Muscle layer of colon (tissue), 2 donors: ENCODE measurements at regions not wholly inside any gene's neighbourhood (a gene's known extent, or its start where the extent isn't known, plus 50 kb on each side); places are given as distances from the start of the nearest gene placed in this dataset.

Experiments used
- H3K27ac ChIP-seq: one replicate; pipeline ENCODE4 v1.7.0; 2013; ENCODE audit warnings: low read depth, mild to moderate bottlenecking, low read length, moderate library complexity
- H3K27me3 ChIP-seq, 2 donors: one replicate each; pipeline ENCODE4 v1.7.0; 2013; ENCODE audit warnings: low read length in 2 of 2, mild to moderate bottlenecking in 2 of 2; ENCODE audit not compliant: insufficient read depth in 2 of 2, control insufficient read depth in 1 of 2
- H3K36me3 ChIP-seq: one replicate; pipeline ENCODE4 v1.7.0; 2013; ENCODE audit warnings: mild to moderate bottlenecking, low read length; ENCODE audit not compliant: insufficient read depth
- H3K4me1 ChIP-seq: one replicate; pipeline ENCODE4 v1.7.0; 2013; ENCODE audit warnings: mild to moderate bottlenecking, low read length; ENCODE audit not compliant: insufficient read depth
- H3K4me3 ChIP-seq, 2 donors: one replicate each; pipeline ENCODE4 v1.7.0; 2013; ENCODE audit warnings: low read length in 2 of 2, low read depth in 1 of 2, mild to moderate bottlenecking in 1 of 2, moderate library complexity in 1 of 2
- H3K9ac ChIP-seq: one replicate; pipeline ENCODE4 v1.7.0; 2013; ENCODE audit warnings: low read length
- H3K9me3 ChIP-seq: one replicate; pipeline ENCODE4 v1.7.0; 2013; ENCODE audit warnings: mild to moderate bottlenecking, low read length
- donor health status: abdominal sarcoma.
- donor health status: Adenocarcinoma of cecum.

DNA sequence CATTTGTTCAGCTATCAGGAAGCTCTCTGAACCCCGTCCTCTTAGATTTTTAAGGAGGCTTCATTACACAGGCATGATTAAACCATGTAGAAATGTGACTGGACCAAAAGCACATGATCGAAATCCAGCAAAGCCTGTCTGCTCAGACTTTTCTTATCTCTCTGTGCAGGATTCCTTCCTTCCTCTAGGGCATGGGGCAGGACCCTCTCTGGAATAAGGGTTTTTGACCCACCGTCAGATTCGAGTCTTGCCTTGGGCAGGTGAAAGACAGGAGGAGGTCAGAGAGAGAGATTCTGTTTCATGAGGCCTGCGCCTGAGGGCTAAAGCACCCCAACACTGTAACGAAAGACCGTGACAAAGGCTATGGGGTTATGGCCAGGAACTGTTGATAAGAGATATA is 136.8 kb downstream of the RHOU start:
- Histone ChIP-seq H3K4me1 (peaks cover 11% of the 10 kb centered on the region), H3K4me3 (no peak overlapping the region), H3K36me3 (no peaks in the 10 kb centered on the region), H3K9me3 (no peaks in the 10 kb centered on the region), H3K9ac (no peak overlapping the region), H3K27ac (peak overlapping the region; percentile 62), H3K27me3 (no peaks in the 10 kb centered on the region)

DNA sequence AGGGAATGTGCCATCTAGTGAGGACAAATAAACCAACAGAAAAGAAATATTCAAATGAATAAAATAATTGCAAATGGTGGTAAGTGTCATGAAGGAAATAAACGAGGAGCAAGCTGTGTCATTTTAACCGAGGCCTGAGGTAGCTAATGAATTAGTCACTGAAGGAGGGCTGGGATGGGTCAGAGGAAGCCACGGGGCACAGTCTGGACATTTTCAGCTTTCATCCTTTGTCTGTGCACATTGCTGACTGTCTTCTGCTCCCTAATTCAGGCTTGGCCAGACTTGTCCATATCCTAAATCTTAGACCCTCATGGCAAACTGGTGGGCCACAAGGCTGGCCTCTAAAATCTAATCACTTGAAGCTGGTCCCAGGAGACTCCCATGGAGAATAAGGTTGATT is 138.4 kb downstream of the RHOU start:
- Histone ChIP-seq H3K27ac (no peak overlapping the region), H3K4me1 (peaks cover 11% of the 10 kb centered on the region)

DNA sequence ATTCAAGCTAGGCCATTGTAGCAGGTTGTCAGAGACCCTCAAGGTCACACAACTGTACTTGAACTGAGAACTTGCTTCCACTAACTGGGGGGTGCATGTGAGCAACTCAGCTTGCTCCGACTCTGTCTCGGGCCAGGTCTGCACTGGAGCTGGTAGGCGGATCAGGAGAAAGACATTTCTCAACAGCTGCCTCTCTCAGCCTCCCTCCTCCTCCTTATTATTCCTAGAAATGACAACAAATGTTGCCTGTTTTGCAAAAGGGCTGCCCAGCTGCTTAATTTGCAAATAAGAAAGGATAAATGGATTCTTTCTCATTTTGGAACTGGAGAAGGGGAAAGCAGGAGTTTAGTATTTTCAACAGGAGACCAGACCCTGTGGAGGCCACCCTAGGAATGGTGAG is 140.5 kb downstream of the RHOU start:
- Histone ChIP-seq H3K9ac (no peak overlapping the region), H3K4me3 (no peak overlapping the region), H3K27me3 (no peaks in the 10 kb centered on the region), H3K27ac (peak overlapping the region; percentile 24), H3K36me3 (no peaks in the 10 kb centered on the region), H3K9me3 (no peaks in the 10 kb centered on the region), H3K4me1 (peaks cover 11% of the 10 kb centered on the region)

More for the DNA sequence above, 138.4 kb downstream of the RHOU start:
- H3K9ac ChIP-seq, result no peak overlapping the region
- H3K36me3 ChIP-seq, result no peaks in the 10 kb centered on the region
- H3K4me3 ChIP-seq, result no peak overlapping the region
- no peaks in the 10 kb centered on the region for H3K27me3 ChIP-seq
- no peaks in the 10 kb centered on the region for H3K9me3 ChIP-seq

DNA sequence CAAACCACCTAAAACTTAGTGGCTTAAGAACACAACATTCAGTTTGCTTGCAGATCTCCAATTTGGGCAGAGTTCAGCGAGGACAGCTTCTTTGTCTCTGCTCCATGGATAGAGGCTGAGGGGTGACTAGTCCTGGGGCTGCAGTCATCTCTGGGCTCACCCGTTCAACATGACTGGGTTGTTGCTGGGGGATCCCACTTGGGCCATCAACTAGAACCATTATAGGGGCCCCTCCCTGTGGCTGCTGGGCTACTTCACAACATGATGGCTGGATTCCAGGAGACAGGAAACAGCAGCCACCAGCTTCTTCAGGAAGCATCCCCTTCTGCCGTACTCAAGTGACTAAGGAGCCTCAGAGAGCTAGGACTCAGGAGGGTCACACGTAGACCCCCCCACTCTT is 140.9 kb downstream of the RHOU start:
- H3K36me3 ChIP-seq, result no peaks in the 10 kb centered on the region
- H3K27ac ChIP-seq, result peak overlapping the region; percentile 24
- H3K4me3 ChIP-seq, result no peak overlapping the region
- H3K27me3 ChIP-seq, result no peaks in the 10 kb centered on the region
- H3K4me1 ChIP-seq, result peaks cover 7% of the 10 kb centered on the region
- H3K9me3 ChIP-seq, result no peaks in the 10 kb centered on the region
- no peak overlapping the region for H3K9ac ChIP-seq

DNA sequence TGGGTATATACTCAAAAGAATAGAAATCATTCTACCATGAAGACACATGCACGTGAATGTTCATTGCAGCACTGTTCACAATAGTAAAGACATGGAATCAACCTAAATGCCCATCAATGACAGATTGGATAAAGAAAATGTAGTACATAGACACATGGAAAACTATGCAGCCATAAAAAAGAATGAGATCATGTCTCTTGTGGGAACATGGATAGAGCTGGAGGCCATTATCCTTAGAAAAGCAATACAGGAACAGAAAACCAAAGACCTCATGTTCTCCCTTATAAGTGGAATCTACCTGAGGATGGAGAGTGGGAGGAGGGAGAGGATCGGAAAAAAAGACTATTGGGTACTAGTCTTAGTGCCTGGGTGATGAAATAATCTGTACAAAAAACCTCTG is 143.9 kb downstream of the RHOU start:
- H3K9me3 ChIP-seq, result no peaks in the 10 kb centered on the region
- no peaks in the 10 kb centered on the region for H3K36me3 ChIP-seq
- no peak overlapping the region for H3K4me3 ChIP-seq

DNA sequence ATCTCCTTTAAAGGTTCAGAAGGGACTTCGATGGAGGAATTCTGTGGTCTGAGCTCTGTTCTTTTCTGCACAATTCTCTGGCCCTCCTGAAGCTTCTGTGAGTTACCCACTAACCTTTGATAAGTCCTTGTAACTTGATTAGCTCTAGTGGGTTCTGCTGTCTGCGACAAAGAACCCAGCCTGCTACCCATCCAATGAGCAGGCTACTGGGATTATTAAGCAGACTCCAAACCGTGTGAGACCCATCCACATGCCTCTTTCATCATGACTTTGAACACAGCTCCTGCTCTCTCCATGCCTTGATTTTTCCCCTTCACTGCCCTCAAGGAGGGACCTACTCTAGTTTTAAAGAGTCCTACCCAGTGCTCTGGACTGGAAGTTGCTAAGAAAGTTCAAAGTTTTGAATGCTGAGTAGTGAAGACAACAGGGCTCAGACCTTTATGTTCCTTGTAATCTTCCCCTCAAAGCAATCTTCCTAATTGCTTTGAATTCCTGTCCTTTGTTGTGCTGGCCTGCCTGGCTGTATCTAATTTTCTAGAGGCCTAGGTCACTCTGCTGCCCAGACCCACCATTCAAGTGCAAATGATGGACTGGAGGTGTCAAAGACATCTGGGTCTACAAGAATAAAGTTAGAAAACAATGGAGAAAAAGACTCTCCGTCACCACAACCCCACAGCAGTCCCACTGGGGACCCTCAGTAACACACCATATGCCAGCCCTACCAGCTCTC is 146.9 kb downstream of the RHOU start:
- H3K4me3 ChIP-seq, result no peak overlapping the region
- H3K36me3 ChIP-seq, result no peaks in the 10 kb centered on the region
- no peak overlapping the region for H3K27ac ChIP-seq
- H3K27me3 ChIP-seq, result no peaks in the 10 kb centered on the region
- H3K4me1 ChIP-seq, result no peaks in the 10 kb centered on the region
- no peak overlapping the region for H3K9ac ChIP-seq
- no peaks in the 10 kb centered on the region for H3K9me3 ChIP-seq

More for the DNA sequence above, 143.9 kb downstream of the RHOU start:
- Histone ChIP-seq H3K27me3 (no peaks in the 10 kb centered on the region), H3K9ac (no peak overlapping the region), H3K4me1 (no peaks in the 10 kb centered on the region), H3K27ac (no peak overlapping the region)

DNA sequence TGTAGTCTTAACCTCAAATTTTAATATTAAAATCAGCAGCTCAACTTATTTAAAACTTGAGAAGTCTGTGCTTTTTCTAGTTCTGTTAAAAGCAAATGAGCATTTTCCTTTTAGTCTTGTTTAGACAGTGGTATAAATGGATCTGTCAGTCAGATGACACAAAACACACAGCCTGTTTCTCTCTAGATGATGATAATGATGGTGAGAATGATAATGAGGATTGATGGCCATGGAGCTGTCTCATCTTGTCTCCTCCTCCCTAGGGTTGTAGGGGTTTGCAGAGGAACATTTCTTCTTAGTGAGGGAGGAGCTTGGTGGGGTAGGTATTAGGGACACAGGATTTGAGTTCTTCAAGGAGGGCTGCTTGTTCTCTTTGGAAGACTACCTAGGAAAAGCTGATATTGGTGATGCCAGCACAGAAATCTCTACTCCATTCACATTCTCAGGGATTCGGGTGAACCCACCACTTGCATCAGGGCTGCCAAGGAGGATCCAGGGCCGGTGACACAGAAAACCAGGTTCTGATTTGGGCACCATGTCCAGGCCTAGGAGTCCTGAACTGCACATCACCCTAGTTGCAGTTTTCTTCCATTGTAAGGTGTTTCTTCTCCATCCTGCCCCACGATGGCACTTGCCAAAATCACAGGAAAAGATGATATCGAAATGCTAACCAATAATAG is 147.6 kb downstream of the RHOU start:
- no peaks in the 10 kb centered on the region for H3K27me3 ChIP-seq
- H3K9me3 ChIP-seq, result no peaks in the 10 kb centered on the region
- H3K4me3 ChIP-seq, result no peak overlapping the region
- no peak overlapping the region for H3K9ac ChIP-seq
- H3K27ac ChIP-seq, result no peak overlapping the region
- no peaks in the 10 kb centered on the region for H3K4me1 ChIP-seq
- H3K36me3 ChIP-seq, result no peaks in the 10 kb centered on the region

DNA sequence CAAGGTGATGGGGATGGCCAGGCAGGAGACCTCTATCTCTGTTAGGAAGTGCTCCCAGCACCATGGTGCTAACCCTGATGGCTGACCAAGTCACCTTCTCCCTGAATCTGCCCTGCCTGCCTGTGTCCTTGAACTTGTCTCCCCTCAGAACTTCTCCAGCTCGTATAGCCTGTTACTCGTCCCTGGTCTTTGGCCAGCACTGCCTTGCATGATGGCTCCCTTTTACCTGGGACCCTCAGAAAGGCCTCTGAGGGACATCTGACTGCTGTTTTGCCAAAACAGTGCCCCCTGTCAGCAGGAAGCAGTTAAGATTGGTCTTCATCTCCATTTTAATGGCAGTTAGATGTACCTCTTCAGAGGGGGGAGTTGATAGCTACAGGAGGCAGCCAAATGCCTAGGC is 148.3 kb downstream of the RHOU start:
- no peaks in the 10 kb centered on the region for H3K4me1 ChIP-seq
- H3K9ac ChIP-seq, result no peak overlapping the region
- H3K27me3 ChIP-seq, result no peaks in the 10 kb centered on the region
- H3K27ac ChIP-seq, result no peak overlapping the region
- H3K36me3 ChIP-seq, result no peaks in the 10 kb centered on the region
- no peaks in the 10 kb centered on the region for H3K9me3 ChIP-seq
- no peak overlapping the region for H3K4me3 ChIP-seq

DNA sequence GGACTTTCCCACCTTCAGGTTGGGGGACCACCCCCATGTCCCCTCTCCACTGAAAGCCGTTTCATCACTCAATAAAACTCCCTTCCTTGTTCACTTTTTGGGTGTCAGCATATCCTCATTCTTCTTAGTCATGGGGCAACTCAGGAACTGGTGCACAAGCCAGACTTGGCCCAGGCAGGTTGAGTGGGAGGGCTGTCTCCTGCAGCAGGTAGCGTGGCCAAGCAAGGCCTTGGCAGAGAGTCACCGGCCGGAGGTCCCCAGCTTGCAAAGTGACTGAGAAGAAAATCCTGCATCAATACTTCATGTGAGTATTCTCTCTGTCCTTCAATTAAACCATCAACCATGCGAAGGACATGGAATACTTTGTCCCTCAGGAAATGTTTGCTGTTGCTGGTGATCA is 148.9 kb downstream of the RHOU start:
- no peaks in the 10 kb centered on the region for H3K36me3 ChIP-seq
- H3K4me1 ChIP-seq, result no peaks in the 10 kb centered on the region
- no peaks in the 10 kb centered on the region for H3K27me3 ChIP-seq
- H3K27ac ChIP-seq, result no peak overlapping the region
- no peak overlapping the region for H3K4me3 ChIP-seq
- no peak overlapping the region for H3K9ac ChIP-seq
- H3K9me3 ChIP-seq, result no peaks in the 10 kb centered on the region

DNA sequence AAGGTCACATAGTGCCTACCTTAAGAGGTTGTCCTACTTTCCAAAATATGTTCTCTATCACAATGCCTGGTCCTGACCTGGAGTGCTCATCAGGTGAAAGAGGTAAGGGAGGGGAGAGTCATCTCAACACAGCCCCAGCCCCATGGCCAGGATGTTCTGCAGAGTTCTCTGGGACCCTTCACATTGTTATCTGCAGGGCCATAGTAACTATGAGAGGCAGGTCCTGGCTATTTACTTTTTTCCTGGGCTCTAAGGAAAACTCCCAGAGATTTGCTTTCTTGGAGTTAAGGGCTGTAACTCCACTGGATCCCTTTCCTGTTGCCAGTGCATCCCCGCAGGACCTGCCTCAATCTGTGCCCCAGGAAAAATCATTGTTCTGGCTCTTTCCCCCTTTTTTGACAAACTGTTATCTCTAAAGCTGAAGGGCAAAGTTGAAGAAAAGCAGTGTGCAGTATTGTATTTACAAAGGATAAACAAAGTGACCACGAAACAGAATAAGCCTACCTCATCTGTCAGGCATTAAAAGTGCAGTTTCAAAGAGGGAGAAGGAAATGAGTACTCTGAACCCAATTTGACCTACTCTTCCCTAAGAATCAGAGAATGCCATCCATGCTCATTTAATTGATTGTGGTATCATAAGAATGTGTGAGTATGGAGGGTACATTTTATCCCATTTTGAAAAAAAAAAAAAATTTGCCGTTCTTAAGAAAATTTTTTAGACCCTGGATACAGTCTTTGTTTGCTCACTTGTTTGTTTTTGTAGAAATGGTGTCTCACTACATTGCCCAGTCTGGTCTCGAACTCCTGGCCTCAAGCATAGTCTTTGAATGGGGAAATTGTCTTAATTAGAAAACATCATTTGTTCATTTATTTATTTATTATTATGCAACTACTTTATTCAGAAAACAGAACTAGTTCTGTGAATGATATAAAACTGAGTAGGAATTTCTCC is 149.6 kb downstream of the RHOU start:
- no peaks in the 10 kb centered on the region for H3K4me1 ChIP-seq
- H3K27ac ChIP-seq, result no peak overlapping the region
- no peaks in the 10 kb centered on the region for H3K9me3 ChIP-seq
- H3K27me3 ChIP-seq, result no peaks in the 10 kb centered on the region
- no peak overlapping the region for H3K9ac ChIP-seq
- no peaks in the 10 kb centered on the region for H3K36me3 ChIP-seq
- H3K4me3 ChIP-seq, result no peak overlapping the region

DNA sequence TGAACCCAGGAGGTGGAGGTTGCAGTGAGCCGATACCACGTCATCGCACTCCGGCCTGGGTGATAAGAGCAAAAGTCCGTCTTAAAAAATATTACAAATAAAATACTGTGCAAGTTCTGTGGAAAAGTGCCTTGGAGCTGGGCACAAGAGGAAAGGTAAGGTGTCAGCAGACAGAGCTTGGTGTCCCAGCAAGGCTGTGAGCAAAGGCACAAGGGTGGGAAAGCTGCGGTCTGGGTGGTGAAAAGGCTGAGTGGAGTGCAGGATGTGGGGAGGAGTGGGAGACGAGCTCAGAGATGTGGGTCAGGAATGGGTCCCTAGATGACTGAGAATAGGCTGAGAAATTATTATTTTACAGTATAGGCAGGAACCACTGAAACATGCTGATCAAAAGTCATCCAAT is 150.6 kb downstream of the RHOU start:
- H3K9ac ChIP-seq, result no peak overlapping the region
- H3K4me3 ChIP-seq, result no peak overlapping the region
- no peaks in the 10 kb centered on the region for H3K4me1 ChIP-seq
- H3K36me3 ChIP-seq, result no peaks in the 10 kb centered on the region
- H3K27me3 ChIP-seq, result no peaks in the 10 kb centered on the region
- no peak overlapping the region for H3K27ac ChIP-seq
- no peaks in the 10 kb centered on the region for H3K9me3 ChIP-seq
